Astrocyte (in vitro differentiated cells and primary cell): ENCODE measurements at regions not wholly inside any gene's neighbourhood (a gene's known extent, or its start where the extent isn't known, plus 50 kb on each side); places are given as distances from the start of the nearest gene placed in this dataset.

Experiments
- CTCF ChIP-seq: IDR thresholded peaks from 2 replicates; pipeline ENCODE4 v1.5.1; 2011; ENCODE audit warnings: low read depth, mild to moderate bottlenecking, inconsistent platforms, low read length, moderate library complexity; ENCODE audit not compliant: insufficient read depth
- EZH2 ChIP-seq: IDR thresholded peaks from 2 replicates; pipeline ENCODE4 v1.6.1; 2012; ENCODE audit warnings: mild to moderate bottlenecking, low read length, inconsistent platforms; ENCODE audit not compliant: insufficient read depth

- TF ChIP-seq CTCF (no peak), EZH2 (peak; percentile 70)
Observed at GRCh38 chr15:29570121-29570947, 251.9 kb downstream of the TJP1 start.
